GM12873 (cell line): ENCODE measurements at regions not wholly inside any gene's neighbourhood (a gene's known extent, or its start where the extent isn't known, plus 50 kb on each side); places are given as distances from the start of the nearest gene placed in this dataset.

Experiments
- CTCF ChIP-seq: IDR thresholded peaks from 2 replicates; pipeline ENCODE4 v1.5.1; 2012; ENCODE audit warnings: low read depth, mild to moderate bottlenecking, moderate library complexity, low read length, control low read depth; ENCODE audit not compliant: insufficient read depth; ENCODE audit errors: missing control alignments

GRCh38 chr2:42872721-42873120, 80.3 kb upstream of the HAAO start:
- TF ChIP-seq CTCF: no peak

GRCh38 chr2:42871372-42871771, 79.0 kb upstream of the HAAO start:
- TF ChIP-seq CTCF: no peak

GRCh38 chr2:42868874-42869273, 76.5 kb upstream of the HAAO start:
- no peak for TF ChIP-seq CTCF

GRCh38 chr2:42868096-42868495, 75.7 kb upstream of the HAAO start:
- TF ChIP-seq CTCF: no peak

GRCh38 chr2:42867093-42868065, 75.0 kb upstream of the HAAO start:
- no peak for TF ChIP-seq CTCF

GRCh38 chr2:42865884-42866881, 73.8 kb upstream of the HAAO start:
- TF ChIP-seq CTCF: no peak

- TF ChIP-seq CTCF: no peak
Observed at GRCh38 chr2:42864641-42865280, 72.4 kb upstream of the HAAO start.
